ENCODE measurements at regions not wholly inside any gene's neighbourhood (a gene's known extent, or its start where the extent isn't known, plus 50 kb on each side); places are given as distances from the start of the nearest gene placed in this dataset.

- Histone ChIP-seq H3K36me3 (ENCODE audit: control insufficient read depth, insufficient read depth, low read length) (no peaks in the 10 kb centered on the region), H2AK9ac (replicated peaks; ENCODE audit: low read depth, low read length, poor library complexity) (no peak overlapping the region), H2BK15ac (ENCODE audit: low read depth, low read length) (no peak overlapping the region), H3K27ac (ENCODE audit: insufficient read depth, low read length) (no peak overlapping the region), H2BK5ac (ENCODE audit: low read depth, low read length, poor library complexity, severe bottlenecking) (no peak overlapping the region), H3K18ac (ENCODE audit: low read depth, low read length) (no peak overlapping the region), H3K9me3 (ENCODE audit: control insufficient read depth, insufficient read depth, low read length) (peaks cover 6% of the 10 kb centered on the region), H3K23ac (ENCODE audit: low read depth, low read length) (no peak overlapping the region), H3K4me3 (ENCODE audit: insufficient read depth, low read depth, low read length) (no peak overlapping the region), H4K8ac (ENCODE audit: low read depth in 2 of 2, low read length in 2 of 2) (no peak overlapping the region), H2BK20ac (ENCODE audit: low read depth, low read length) (no peak overlapping the region), H3K4me2 (ENCODE audit: low read depth, low read length) (no peak overlapping the region), H4K91ac (ENCODE audit: insufficient read depth, low read depth, low read length) (no peak overlapping the region), H2AFZ (replicated peaks; ENCODE audit: low read length, poor library complexity) (no peak overlapping the region), H2BK120ac (ENCODE audit: low read depth, low read length) (no peak overlapping the region), H3K79me1 (ENCODE audit: low read depth in 1 of 2, low read length in 2 of 2) (no peaks in the 10 kb centered on the region), H3K14ac (replicated peaks; ENCODE audit: low read depth, low read length) (no peak overlapping the region), H3K4me1 (ENCODE audit: control insufficient read depth, insufficient read depth, low read length) (no peaks in the 10 kb centered on the region), H2AK5ac (ENCODE audit: low read depth, low read length) (no peak overlapping the region), H3K4ac (ENCODE audit: low read depth, low read length) (no peak overlapping the region), H4K20me1 (ENCODE audit: insufficient read depth, low read length) (no peaks in the 10 kb centered on the region), H3K9ac (ENCODE audit: low read depth, low read length) (no peak overlapping the region), H4K5ac (ENCODE audit: low read depth, low read length) (no peak overlapping the region), H3K56ac (ENCODE audit: extremely low read depth, insufficient read depth, low read length) (no peak overlapping the region), H3K9me1 (ENCODE audit: insufficient read depth, low read length) (no peaks in the 10 kb centered on the region), H3K27me3 (ENCODE audit: control insufficient read depth, insufficient read depth, low read length) (no peaks in the 10 kb centered on the region)
- DNase-seq (no peak), ATAC-seq (ENCODE audit: low read depth) (no peak)
- TF ChIP-seq, protein P1, sequence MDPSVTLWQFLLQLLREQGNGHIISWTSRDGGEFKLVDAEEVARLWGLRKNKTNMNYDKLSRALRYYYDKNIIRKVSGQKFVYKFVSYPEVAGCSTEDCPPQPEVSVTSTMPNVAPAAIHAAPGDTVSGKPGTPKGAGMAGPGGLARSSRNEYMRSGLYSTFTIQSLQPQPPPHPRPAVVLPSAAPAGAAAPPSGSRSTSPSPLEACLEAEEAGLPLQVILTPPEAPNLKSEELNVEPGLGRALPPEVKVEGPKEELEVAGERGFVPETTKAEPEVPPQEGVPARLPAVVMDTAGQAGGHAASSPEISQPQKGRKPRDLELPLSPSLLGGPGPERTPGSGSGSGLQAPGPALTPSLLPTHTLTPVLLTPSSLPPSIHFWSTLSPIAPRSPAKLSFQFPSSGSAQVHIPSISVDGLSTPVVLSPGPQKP (IDR thresholded peaks at IDR 0.05; ENCODE audit: borderline replicate concordance, low read depth, low read length), result no peak
- no peak for TF ChIP-seq FOS (IDR thresholded peaks at IDR 0.05; ENCODE audit: low read depth, low read length)
- no peak for TF ChIP-seq RCOR1 (IDR thresholded peaks at IDR 0.05; ENCODE audit: insufficient replicate concordance, low read length)
- TF ChIP-seq SMC3 (IDR thresholded peaks at IDR 0.05; ENCODE audit: low read depth, low read length), result no peak
- TF ChIP-seq, protein P2, sequence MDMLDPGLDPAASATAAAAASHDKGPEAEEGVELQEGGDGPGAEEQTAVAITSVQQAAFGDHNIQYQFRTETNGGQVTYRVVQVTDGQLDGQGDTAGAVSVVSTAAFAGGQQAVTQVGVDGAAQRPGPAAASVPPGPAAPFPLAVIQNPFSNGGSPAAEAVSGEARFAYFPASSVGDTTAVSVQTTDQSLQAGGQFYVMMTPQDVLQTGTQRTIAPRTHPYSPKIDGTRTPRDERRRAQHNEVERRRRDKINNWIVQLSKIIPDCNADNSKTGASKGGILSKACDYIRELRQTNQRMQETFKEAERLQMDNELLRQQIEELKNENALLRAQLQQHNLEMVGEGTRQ (IDR thresholded peaks at IDR 0.05; ENCODE audit: low read depth, low read length), result no peak
- TF ChIP-seq BHLHE40 (IDR thresholded peaks at IDR 0.05; ENCODE audit: low read depth, low read length), result no peak
- no peak for TF ChIP-seq NFE2L2 (IDR thresholded peaks at IDR 0.05; ENCODE audit: low read depth, low read length)
- no peak for TF ChIP-seq CHD1 (IDR thresholded peaks at IDR 0.05; ENCODE audit: low read depth, low read length)
- no peak for TF ChIP-seq MAZ (IDR thresholded peaks at IDR 0.05; ENCODE audit: borderline replicate concordance, low read depth, low read length)
- TF ChIP-seq MAFK (IDR thresholded peaks at IDR 0.05; ENCODE audit: low read depth, low read length), result no peak
- TF ChIP-seq CTCF (conservative IDR thresholded peaks at IDR 0.05; ENCODE audit: low read depth, low read length), result no peak
- TF ChIP-seq RFX5 (IDR thresholded peaks at IDR 0.05; ENCODE audit: low read depth, low read length), result no peak
- no peak for TF ChIP-seq RAD21 (IDR thresholded peaks at IDR 0.05; ENCODE audit: low read length)
- POLR2A ChIA-PET (ENCODE audit: unreplicated experiment), result no interaction called here
- no CpG with 5 or more reads among the region's 1 CpG for WGBS, 2 experiments (ENCODE audit: extremely low coverage in 2 of 2, insufficient read length in 1 of 2)
- intact Hi-C loops (cut with micrococcal nuclease) (no loop called here), in situ Hi-C loops (cut with MboI; ENCODE audit: low sequenced_read_pairs) (no loop called here), dilution Hi-C loops (cut with HindIII; ENCODE audit: low sequenced_read_pairs, unreplicated experiment) (no loop called here)
- no TSS peak for BruUV-seq (replicated peaks)
- CTCF ChIA-PET, result no interaction called here
Measured at GRCh38 chr10:2463316-2463715, 604.0 kb upstream of the PFKP start.
